Fibroblast of the conjunctiva (primary cell): ENCODE measurements at regions not wholly inside any gene's neighbourhood (a gene's known extent, or its start where the extent isn't known, plus 50 kb on each side); places are given as distances from the start of the nearest gene placed in this dataset.

Experiments used
- DNase-seq: peaks from one replicate; pipeline ENCODE4 v3.0.0-alpha.2; 2010; ENCODE audit warnings: low read depth

GRCh38 chr4:185893500-185893899 lies 81.5 kb upstream of the SORBS2 start:
- no peak for DNase-seq

- DNase-seq = no peak
Observed at GRCh38 chr4:185894481-185894880, 82.5 kb upstream of the SORBS2 start.

GRCh38 chr4:185895351-185895750 lies 83.4 kb upstream of the SORBS2 start:
- DNase-seq = no peak

- no peak for DNase-seq
Observed at GRCh38 chr4:185895866-185896265, 83.9 kb upstream of the SORBS2 start.

- no peak for DNase-seq
Observed at GRCh38 chr4:185896817-185897488, 85.0 kb upstream of the SORBS2 start.

DNA sequence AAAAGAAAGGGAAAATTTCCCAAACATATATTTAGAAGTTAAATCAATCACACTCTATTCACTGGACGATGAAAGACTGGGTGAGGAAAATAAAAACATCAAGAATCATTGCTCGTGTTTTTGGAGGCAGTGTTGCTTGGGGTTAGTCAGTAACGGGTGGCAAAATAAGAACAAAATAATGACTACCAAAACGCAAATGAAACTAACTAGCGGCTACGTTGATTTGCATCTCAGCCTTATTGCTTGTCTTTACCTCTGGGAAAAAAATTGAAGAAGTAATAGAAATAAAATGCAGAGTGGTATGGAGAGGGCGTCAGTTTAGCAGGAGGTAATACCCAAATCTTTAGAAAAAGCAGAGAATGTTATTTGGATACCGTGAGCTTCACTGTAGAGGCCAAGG lies 86.4 kb upstream of the SORBS2 start:
- no peak for DNase-seq

- no peak for DNase-seq
Observed at GRCh38 chr4:185899833-185900232, 87.8 kb upstream of the SORBS2 start.

- DNase-seq = no peak
Observed at GRCh38 chr4:185902654-185903053, 90.7 kb upstream of the SORBS2 start.

GRCh38 chr4:185903205-185903604 lies 91.2 kb upstream of the SORBS2 start:
- no peak for DNase-seq

DNA sequence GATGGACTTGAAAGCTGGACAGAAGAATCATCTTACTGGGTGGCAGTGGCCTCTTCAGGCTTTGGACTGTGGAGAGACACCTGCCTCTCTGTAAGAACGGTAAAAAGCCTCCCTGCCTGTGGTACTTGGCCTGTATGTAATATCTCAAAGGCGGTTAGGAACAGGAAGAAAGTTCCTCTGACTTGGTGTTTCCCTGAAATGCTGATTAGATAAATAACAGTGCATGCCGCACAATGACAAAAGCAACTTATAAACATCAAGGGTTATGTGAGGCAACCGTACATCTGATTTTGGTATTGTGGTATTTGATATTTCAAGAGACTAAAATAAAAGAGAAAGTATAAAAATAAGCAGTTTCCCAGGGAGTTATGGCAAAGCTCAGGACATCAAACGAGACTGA lies 92.4 kb upstream of the SORBS2 start:
- no peak for DNase-seq

DNA sequence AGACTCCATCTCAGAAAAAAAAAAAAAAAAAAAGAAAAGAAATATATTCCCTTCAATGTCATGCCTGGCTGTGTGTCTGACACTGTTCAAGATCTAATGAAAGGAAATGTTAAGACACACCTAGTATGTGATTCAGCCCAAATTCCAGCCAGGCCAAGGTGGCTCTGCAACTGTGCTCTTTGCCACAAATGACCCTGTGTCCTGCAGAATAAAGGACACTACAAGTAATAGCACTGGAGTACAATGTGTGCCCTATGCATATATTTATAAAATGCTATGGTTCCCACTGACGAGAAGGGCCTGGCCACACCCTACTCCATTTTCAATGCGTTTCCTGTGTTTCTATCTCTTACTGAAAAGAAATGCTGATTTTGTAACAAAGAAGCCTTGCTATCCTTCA lies 98.0 kb upstream of the SORBS2 start:
- DNase-seq = no peak

- DNase-seq = no peak
Observed at GRCh38 chr4:185911556-185912064, 99.6 kb upstream of the SORBS2 start.

DNA sequence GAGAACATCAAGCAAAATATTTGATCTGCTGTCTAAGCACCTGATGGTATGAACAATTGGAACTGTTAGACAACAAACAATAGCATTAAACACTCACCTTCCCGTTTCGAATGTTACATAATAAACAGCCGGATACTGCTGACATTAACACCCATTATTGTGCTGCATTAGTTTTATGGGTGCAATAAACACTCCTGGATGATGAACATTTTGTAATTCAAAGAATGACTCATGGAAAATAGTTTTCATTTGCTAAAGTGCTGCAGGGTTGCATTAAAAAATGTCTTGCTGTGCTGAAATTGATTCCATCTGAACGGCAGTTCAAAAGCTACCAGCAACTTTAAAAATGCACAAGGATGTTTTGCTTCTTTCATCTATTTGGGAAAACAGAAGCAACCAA lies 100.8 kb upstream of the SORBS2 start:
- DNase-seq = no peak

DNA sequence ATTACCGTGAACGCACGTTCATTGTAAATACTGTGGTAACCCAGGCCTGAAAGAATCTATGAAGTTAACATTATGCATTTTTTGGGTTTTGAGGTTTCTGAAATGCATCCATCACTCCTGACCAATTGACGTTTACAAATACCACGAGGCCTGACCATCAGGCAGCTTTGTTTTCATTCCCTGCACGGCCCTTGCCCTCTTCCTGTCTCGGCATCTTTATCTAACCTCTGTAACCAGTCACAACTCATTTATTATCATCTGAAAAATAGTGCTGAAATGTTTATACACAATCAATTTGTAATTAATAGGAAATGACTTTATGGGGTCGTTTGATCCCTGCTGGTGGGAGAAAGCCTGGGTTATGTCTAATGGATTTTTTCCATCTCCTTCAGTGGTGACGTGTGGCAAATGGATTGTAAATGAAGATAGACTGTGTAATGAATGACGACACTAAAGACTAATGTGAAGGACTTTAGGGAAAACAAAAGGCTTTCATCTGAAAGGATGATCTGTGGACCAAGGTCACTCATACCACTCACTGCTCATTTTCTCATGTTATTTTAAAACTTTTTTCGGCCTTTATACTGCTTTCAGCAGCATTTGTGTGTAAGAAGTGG lies 102.7 kb upstream of the SORBS2 start:
- no peak for DNase-seq

DNA sequence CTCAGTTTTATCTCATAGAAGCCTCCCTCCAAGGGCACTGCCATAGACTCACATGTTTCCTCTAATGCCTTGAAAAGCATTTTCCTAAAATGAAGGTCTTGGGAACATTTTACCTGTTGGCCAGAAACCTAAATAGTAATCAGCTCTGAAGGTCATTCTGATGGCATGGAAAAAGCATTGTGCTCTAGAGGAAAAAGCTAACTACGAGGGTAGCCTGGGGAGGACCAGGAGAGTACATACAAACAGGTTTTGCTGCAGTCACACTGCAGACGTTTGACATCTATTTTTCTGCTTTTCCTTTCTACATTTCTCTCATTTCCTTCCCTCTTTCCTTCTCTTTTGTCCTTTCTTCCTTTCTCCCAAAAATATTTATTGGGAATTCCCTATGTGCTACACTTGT lies 103.3 kb upstream of the SORBS2 start:
- DNase-seq = no peak

DNA sequence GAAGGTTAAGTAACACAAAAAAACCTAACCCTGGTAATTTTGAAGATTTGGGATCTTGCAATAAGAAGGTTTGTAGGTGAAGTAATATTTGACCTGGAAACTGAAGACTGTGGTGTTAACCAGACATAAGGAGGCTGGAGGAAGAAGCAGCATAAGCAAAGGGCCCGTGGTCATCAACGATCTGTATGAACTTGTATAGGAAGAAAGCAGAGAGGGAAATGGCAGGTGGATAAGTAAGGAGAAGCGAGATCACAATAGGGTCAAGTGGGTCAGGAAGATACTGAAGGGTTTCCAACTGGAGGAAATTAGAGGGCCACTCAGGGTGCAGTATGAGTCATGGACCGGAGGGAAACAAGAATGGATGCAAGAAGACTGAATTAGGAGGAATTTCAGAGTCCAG lies 103.8 kb upstream of the SORBS2 start:
- no peak for DNase-seq

DNA sequence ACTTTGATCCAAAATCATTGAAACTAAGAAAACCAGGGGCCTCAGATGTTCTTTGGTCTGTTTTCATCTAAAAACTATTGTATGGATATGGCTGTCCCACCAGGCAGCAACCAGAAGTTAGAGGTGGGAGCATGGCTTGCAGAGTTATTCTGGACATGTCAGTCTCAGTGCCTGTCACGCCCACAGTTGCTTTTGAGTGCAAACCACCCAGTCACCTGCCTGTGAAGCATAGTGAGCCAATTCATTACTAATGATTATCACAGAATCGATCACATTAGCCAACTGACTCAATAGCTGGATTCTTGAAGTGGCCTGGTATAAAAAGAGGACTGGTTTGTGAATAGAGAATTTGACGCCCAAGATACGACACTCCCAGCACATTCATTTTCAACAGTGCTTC lies 104.2 kb upstream of the SORBS2 start:
- no peak for DNase-seq

DNA sequence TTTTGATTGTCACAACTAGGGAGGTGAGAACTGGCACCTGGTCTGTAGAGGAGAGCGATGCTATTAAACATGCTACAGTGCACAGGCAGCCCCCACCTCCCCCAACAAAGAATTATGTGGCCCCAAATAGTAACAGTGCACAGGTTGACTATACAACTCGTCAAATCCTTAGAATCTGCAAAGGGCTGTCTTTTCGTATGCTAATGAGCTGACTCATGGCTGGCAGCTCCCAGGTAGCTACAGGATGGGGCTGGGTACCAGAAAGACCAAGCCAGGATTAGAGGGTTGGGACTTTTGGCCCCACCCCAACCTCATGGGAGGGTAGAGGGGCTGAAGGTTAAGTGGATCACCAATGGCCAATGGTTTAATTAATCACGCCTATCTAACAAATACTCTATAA lies 104.7 kb upstream of the SORBS2 start:
- DNase-seq = no peak

DNA sequence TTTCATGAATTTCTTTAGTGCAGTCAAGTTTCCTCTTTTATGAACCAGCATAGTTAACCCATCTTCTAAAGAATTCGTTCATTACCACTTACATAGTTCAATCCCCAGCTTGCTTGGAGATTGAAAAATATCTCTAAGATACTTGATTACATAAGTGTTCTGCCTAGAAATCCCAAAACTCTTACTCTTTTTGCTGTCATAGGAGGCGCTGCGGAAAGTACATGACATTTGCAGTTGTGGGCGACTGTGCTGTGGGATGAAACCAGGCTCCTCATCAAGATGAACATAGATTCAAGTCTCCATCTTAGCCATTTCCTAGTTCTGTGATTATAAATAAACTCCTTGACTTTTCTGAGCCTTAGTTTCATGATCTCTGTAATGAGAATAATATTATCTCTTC lies 107.1 kb upstream of the SORBS2 start:
- DNase-seq = no peak

DNA sequence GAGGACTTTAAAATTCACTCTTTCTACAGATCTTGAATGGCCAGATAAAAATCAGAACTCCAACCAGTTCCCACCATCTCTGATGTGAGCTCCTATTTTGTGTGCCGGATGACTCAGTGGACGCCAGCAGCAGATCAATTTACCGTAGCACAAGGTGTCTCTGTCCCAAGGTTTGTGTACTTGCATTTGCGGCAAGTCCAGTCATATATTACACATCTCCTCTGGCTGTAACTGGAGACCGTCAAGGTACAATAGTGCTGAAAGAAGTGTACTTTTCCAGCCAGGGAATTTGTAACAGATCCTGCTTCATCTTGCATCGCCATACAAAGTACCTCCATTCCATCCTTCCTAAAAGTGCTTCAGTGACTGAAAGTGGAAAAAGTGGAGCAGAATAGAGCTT lies 108.2 kb upstream of the SORBS2 start:
- DNase-seq = no peak

GRCh38 chr4:185920691-185921260 lies 108.8 kb upstream of the SORBS2 start:
- no peak for DNase-seq

GRCh38 chr4:185921583-185922555 lies 109.9 kb upstream of the SORBS2 start:
- DNase-seq = no peak
